GM12878 (cell line): ENCODE measurements at regions not wholly inside any gene's neighbourhood (a gene's known extent, or its start where the extent isn't known, plus 50 kb on each side); places are given as distances from the start of the nearest gene placed in this dataset.

Source experiments
- ATAC-seq: fragments of 200-7000 bp; cut with Tn5 transposase; 3 replicates; pipeline ENCODE4 v1.9.1; 2020; ENCODE audit warnings: mild to moderate bottlenecking, moderate library complexity
- BruUV-seq: library from RNA; stranded (reverse); fragments of 400-500 nt; replicated peaks from 2 replicates; lab custom pipeline; 2021; lab: Mats Ljungman, UMichigan
- CTCF ChIA-PET: fragments of 300-600 bp; sonication (Branson Sonifier 250); formaldehyde crosslinking; extraction: SDS; loops from one replicate; lab custom pipeline; 2021; ENCODE audit warnings: inconsistent platforms; lab: Yijun Ruan, JAX
- POLR2A ChIA-PET: fragments of 350-600 bp; formaldehyde crosslinking; extraction: SDS; loops from one replicate; lab custom pipeline; 2021; ENCODE audit warnings: inconsistent platforms; lab: Charles Lee
- RAD21 ChIA-PET: fragments of 300-600 bp; sonication (Branson Sonifier 250); formaldehyde crosslinking; loops from one replicate; lab custom pipeline; 2023; ENCODE audit warnings: antibody characterized with exemption; ENCODE audit not compliant: unreplicated experiment; lab: Charles Lee
- SMC1A ChIA-PET: fragments of 300-600 bp; sonication (Branson Sonifier 250); formaldehyde crosslinking; loops from one replicate; lab custom pipeline; 2023; ENCODE audit not compliant: unreplicated experiment, uncharacterized antibody; lab: Charles Lee
- DNase-seq: peaks from one replicate; pipeline ENCODE4 v3.0.0-alpha.2; 2011; ENCODE audit warnings: low read depth, low spot score
- FAIRE-seq: peaks from 3 replicates; lab custom pipeline; 2011; peaks lifted over from hg19 to GRCh38; lab: Jason Lieb, UNC
- H2AFZ ChIP-seq: 2 replicates; pipeline ENCODE4 v1.6.0; 2011; ENCODE audit warnings: low read depth, low read length, control low read depth; ENCODE audit not compliant: control insufficient read depth
- H3K27ac ChIP-seq: 2 replicates; pipeline ENCODE4 v1.5.1; 2011; ENCODE audit warnings: control low read depth; ENCODE audit not compliant: control insufficient read depth, insufficient read depth
- H3K27me3 ChIP-seq, 2 experiments: replicated peaks in 1 of 2; 2 replicates each; pipeline versions ENCODE4 v1.6.0 to v1.6.1; 2011; ENCODE audit warnings: low read length in 1 of 2; ENCODE audit not compliant: control insufficient read depth in 2 of 2, insufficient read depth in 2 of 2
- H3K36me3 ChIP-seq, 2 experiments: 2 replicates each; pipeline ENCODE4 v1.5.1; 2011; ENCODE audit warnings: low read length in 1 of 2; ENCODE audit not compliant: control insufficient read depth in 2 of 2, insufficient read depth in 2 of 2
- H3K4me1 ChIP-seq: 2 replicates; pipeline ENCODE4 v1.6.1; 2011; ENCODE audit warnings: mild to moderate bottlenecking, low read length, moderate library complexity, mixed read lengths; ENCODE audit not compliant: control insufficient read depth, insufficient read depth
- H3K4me2 ChIP-seq: 2 replicates; pipeline ENCODE4 v1.6.0; 2011; ENCODE audit warnings: control low read depth; ENCODE audit not compliant: control insufficient read depth, insufficient read depth
- H3K4me3 ChIP-seq: fragments of 200-600 bp; sonication (generic); 2 replicates; pipeline ENCODE4 v1.5.1; 2016
- H3K79me2 ChIP-seq: 2 replicates; pipeline ENCODE4 v1.6.0; 2011; ENCODE audit warnings: low read length; ENCODE audit not compliant: control insufficient read depth, insufficient read depth
- H3K9ac ChIP-seq: 2 replicates; pipeline ENCODE4 v1.8.0; 2011; ENCODE audit warnings: low read length, control low read depth, mixed read lengths; ENCODE audit not compliant: control insufficient read depth, insufficient read depth
- H3K9me3 ChIP-seq: replicated peaks from 3 replicates; pipeline ENCODE4 v1.5.1; 2011; ENCODE audit warnings: mild to moderate bottlenecking, low read length; ENCODE audit not compliant: control insufficient read depth, insufficient read depth
- H4K20me1 ChIP-seq: 2 replicates; pipeline ENCODE4 v1.6.0; 2011; ENCODE audit not compliant: control insufficient read depth, insufficient read depth
- ATF7 ChIP-seq: fragments of 450-650 bp; IDR thresholded peaks from 2 replicates; pipeline ENCODE4 v1.6.1; 2016; ENCODE audit warnings: low read depth, mild to moderate bottlenecking
- BHLHE40 ChIP-seq, 2 experiments: fragments of 450-650 bp in 1 of 2; IDR thresholded peaks; 2 replicates each; pipeline ENCODE4 v1.6.1; 2011 to 2017; ENCODE audit warnings: low read depth in 2 of 2, borderline replicate concordance in 1 of 2, improper control_type of control experiment in 1 of 2, low read length in 1 of 2, mild to moderate bottlenecking in 1 of 2
- CBFB ChIP-seq: IDR thresholded peaks from 2 replicates; pipeline ENCODE4 v1.6.1; 2016; ENCODE audit warnings: antibody characterized with exemption, low read depth
- CEBPB ChIP-seq, 2 experiments: fragments of 150-350 bp in 1 of 2; IDR thresholded peaks; 2 replicates each; pipeline ENCODE4 v1.6.1; 2012 to 2014; ENCODE audit warnings: low read depth in 2 of 2, low read length in 2 of 2, borderline replicate concordance in 1 of 2, inconsistent platforms in 1 of 2
- CHD2 ChIP-seq: IDR thresholded peaks from 2 replicates; pipeline ENCODE4 v1.6.1; 2011; ENCODE audit warnings: low read depth, low read length, improper control_type of control experiment, borderline replicate concordance
- CREM ChIP-seq: IDR thresholded peaks from 2 replicates; pipeline ENCODE4 v1.6.1; 2014; ENCODE audit warnings: antibody characterized with exemption, low read depth
- EP300 ChIP-seq, 2 experiments: fragments of 150-350 bp in 1 of 2; IDR thresholded peaks; 2 replicates each; pipeline ENCODE4 v1.6.1; 2011 to 2012; ENCODE audit warnings: low read depth in 2 of 2, low read length in 2 of 2, borderline replicate concordance in 1 of 2, improper control_type of control experiment in 1 of 2, inconsistent platforms in 1 of 2; ENCODE audit not compliant: control insufficient read depth in 1 of 2
- HDAC6 ChIP-seq: fragments of 200-600 bp; sonication (generic); IDR thresholded peaks from one replicate; pipeline ENCODE4 v1.8.0; 2017; ENCODE audit warnings: antibody characterized with exemption; ENCODE audit not compliant: unreplicated experiment
- MYB ChIP-seq: fragments of 150-350 bp; IDR thresholded peaks from 2 replicates; pipeline ENCODE4 v1.6.1; 2014; ENCODE audit warnings: mild to moderate bottlenecking, low read depth, low read length, borderline replicate concordance
- SUZ12 ChIP-seq: fragments of 200-600 bp; sonication (generic); IDR thresholded peaks from one replicate; pipeline ENCODE4 v1.6.1; 2018; ENCODE audit warnings: antibody characterized with exemption, mild to moderate bottlenecking; ENCODE audit not compliant: unreplicated experiment
- ZNF274 ChIP-seq: IDR thresholded peaks from one replicate; pipeline ENCODE4 v1.8.0; 2011; ENCODE audit not compliant: insufficient read length, insufficient read depth
- in situ Hi-C: fragments of 300-500 bp; cut with MboI; formaldehyde crosslinking; loops from 9 replicates; pipeline ENCODE4 v1.14.3; 2018; ENCODE audit warnings: mixed read lengths
- intact Hi-C: fragments of 100-400 bp; cut with micrococcal nuclease; formaldehyde crosslinking; loops from one replicate; pipeline ENCODE4 v1.14.2; 2022; ENCODE audit not compliant: unreplicated experiment

DNA sequence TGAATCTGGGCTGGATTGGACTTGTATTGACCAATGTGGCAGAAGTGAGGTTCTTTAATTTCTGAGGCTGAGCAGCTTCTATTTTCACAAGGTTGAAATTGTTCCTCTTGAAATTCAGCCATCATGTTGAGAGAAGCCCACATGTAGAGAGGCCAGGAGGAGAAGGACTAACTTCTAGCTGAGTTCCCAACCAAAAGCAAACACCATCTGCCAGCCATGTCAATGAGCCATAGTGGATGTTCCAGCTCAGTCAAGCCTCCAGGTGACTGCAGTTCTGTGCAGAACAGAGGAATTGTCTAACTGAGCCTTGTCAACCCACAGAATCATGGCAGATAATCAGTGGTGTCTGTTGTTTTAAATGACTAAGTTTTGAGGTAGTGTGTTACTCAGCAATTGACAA, 110.6 kb upstream of the ACVR1 start:
- intact Hi-C loops (no loop called here), in situ Hi-C loops (no loop called here)
- TF ChIP-seq ATF7 (no peak), CBFB (no peak), HDAC6 (no peak), CREM (no peak), EP300 (IDR thresholded peaks at IDR 0.05; ENCODE audit: borderline replicate concordance in 1 of 2, control insufficient read depth in 1 of 2, low read depth in 2 of 2, low read length in 2 of 2) (no peak), CHD2 (no peak), SUZ12 (no peak), BHLHE40 (IDR thresholded peaks at IDR 0.05; ENCODE audit: borderline replicate concordance in 1 of 2, low read depth in 2 of 2, low read length in 1 of 2) (no peak), ZNF274 (no peak), CEBPB (IDR thresholded peaks at IDR 0.05; ENCODE audit: borderline replicate concordance in 1 of 2, low read depth in 2 of 2, low read length in 2 of 2) (no peak), MYB (no peak)
- no peak overlapping the region for H3K4me3 ChIP-seq
- no TSS peak for BruUV-seq
- DNase-seq (no peak), ATAC-seq (no peak), FAIRE-seq (no peak)
- ChIA-PET RAD21 (no interaction called here), CTCF (interaction anchor here (0.8 kb wide), 1 partner anchor 684 kb away, joined by 3 read pairs; no protein-coding TSS in a partner anchor), POLR2A (no interaction called here), SMC1A (no interaction called here)
- no peaks in the 10 kb centered on the region for H3K36me3 ChIP-seq
- no peak overlapping the region for H3K4me2 ChIP-seq
- no peaks in the 10 kb centered on the region for H3K4me1 ChIP-seq
- no peaks in the 10 kb centered on the region for H3K9me3 ChIP-seq
- H3K27ac ChIP-seq = no peak overlapping the region
- H3K27me3 ChIP-seq = no peaks in the 10 kb centered on the region
- H4K20me1 ChIP-seq = no peaks in the 10 kb centered on the region
- H2AFZ ChIP-seq = no peak overlapping the region
- no peak overlapping the region for H3K9ac ChIP-seq
- H3K79me2 ChIP-seq = no peaks in the 10 kb centered on the region
